IMR-90 (cell line): ENCODE measurements at regions not wholly inside any gene's neighbourhood (a gene's known extent, or its start where the extent isn't known, plus 50 kb on each side); places are given as distances from the start of the nearest gene placed in this dataset.
"Not testable (repeated sequence)": the region's sequence is repeated elsewhere in the genome, so short reads cannot be mapped to it uniquely, and the experiment has no call there.

Experiments
- BHLHE40 ChIP-seq: fragments of 150-350 bp; IDR thresholded peaks from 2 replicates; pipeline ENCODE4 v1.6.1; 2016; ENCODE audit warnings: mild to moderate bottlenecking, low read depth, low read length
- CEBPB ChIP-seq: IDR thresholded peaks from 2 replicates; pipeline ENCODE4 v1.6.1; 2012; ENCODE audit warnings: low read depth, low read length, improper control_type of control experiment
- CHD1 ChIP-seq: IDR thresholded peaks from 2 replicates; pipeline ENCODE4 v1.6.1; 2012; ENCODE audit warnings: low read depth, low read length, improper control_type of control experiment
- CTCF ChIP-seq: conservative IDR thresholded peaks from 2 replicates; pipeline ENCODE4 v1.5.1; 2012; ENCODE audit warnings: mild to moderate bottlenecking, low read depth, low read length, improper control_type of control experiment
- ELK1 ChIP-seq: fragments of 150-350 bp; IDR thresholded peaks from 2 replicates; pipeline ENCODE4 v1.6.1; 2016; ENCODE audit warnings: low read depth, mild to moderate bottlenecking, low read length, moderate library complexity, borderline replicate concordance
- FOS ChIP-seq: fragments of 150-350 bp; IDR thresholded peaks from 2 replicates; pipeline ENCODE4 v1.6.1; 2016; ENCODE audit warnings: low read depth, low read length
- MXI1 ChIP-seq: IDR thresholded peaks from 2 replicates; pipeline ENCODE4 v1.6.1; 2012; ENCODE audit warnings: low read depth, mild to moderate bottlenecking, low read length, moderate library complexity, borderline replicate concordance
- POLR2A ChIP-seq: IDR thresholded peaks from 2 replicates; pipeline ENCODE4 v1.6.1; 2012; ENCODE audit warnings: mild to moderate bottlenecking, low read depth, low read length
- RAD21 ChIP-seq: IDR thresholded peaks from 2 replicates; pipeline ENCODE4 v1.6.1; 2012; ENCODE audit warnings: low read length, improper control_type of control experiment
- RCOR1 ChIP-seq: IDR thresholded peaks from 2 replicates; pipeline ENCODE4 v1.6.1; 2012; ENCODE audit warnings: mild to moderate bottlenecking, low read length, improper control_type of control experiment; ENCODE audit not compliant: insufficient replicate concordance
- RFX5 ChIP-seq: IDR thresholded peaks from 2 replicates; pipeline ENCODE4 v1.8.0; 2012; ENCODE audit warnings: low read depth, mild to moderate bottlenecking, low read length, moderate library complexity

GRCh38 chr11:67862896-67863295 is 141.0 kb downstream of the UNC93B1 start:
- TF ChIP-seq BHLHE40, CTCF, FOS, POLR2A, RFX5, CEBPB, RAD21, ELK1, RCOR1, CHD1, MXI1: not testable (repeated sequence)
